Fibroblast of lung (primary cell): ENCODE measurements at regions not wholly inside any gene's neighbourhood (a gene's known extent, or its start where the extent isn't known, plus 50 kb on each side); places are given as distances from the start of the nearest gene placed in this dataset.

Source experiments
- CTCF ChIP-seq, 2 donors: IDR thresholded peaks in 1 of 2; conservative IDR thresholded peaks in 1 of 2; 1 replicate in 1 of 2; 2 replicates in 1 of 2; pipeline ENCODE4 v1.5.1; 2011 to 2012; ENCODE audit warnings: low read length in 2 of 2, control low read depth in 1 of 2, inconsistent platforms in 1 of 2, low read depth in 1 of 2, mild to moderate bottlenecking in 1 of 2
- EZH2 ChIP-seq: IDR thresholded peaks from 2 replicates; pipeline ENCODE4 v1.5.1; 2012; ENCODE audit warnings: low read length, control low read depth, mild to moderate bottlenecking; ENCODE audit errors: missing control alignments

GRCh38 chr18:34281722-34282121, 57.0 kb upstream of the NOL4 start:
- no peak for TF ChIP-seq CTCF (conservative IDR thresholded peaks at IDR 0.05 in 1 of 2, IDR thresholded peaks at IDR 0.05 in 1 of 2; ENCODE audit: low read depth in 1 of 2, low read length in 2 of 2)
- TF ChIP-seq EZH2 = no peak
